ENCODE measurements at regions not wholly inside any gene's neighbourhood (a gene's known extent, or its start where the extent isn't known, plus 50 kb on each side); places are given as distances from the start of the nearest gene placed in this dataset.

- Mint-ChIP-seq H3K27ac (no peak overlapping the region), H3K4me3 (no peak overlapping the region), H3K27me3 (ENCODE audit: low read depth) (no peaks in the 10 kb centered on the region), H3K4me1 (0 out of 2 replicates have a peak, but pooled peaks cover 4% of the 10 kb centered on the region), H3K36me3 (no peaks in the 10 kb centered on the region), H3K9me3 (no peaks in the 10 kb centered on the region)
- ATAC-seq (no peak), DNase-seq (ENCODE audit: low spot score) (no peak)
- CTCF ChIA-PET, result no interaction called here
- POLR2A ChIA-PET, result no interaction called here
- no peak for TF ChIP-seq ZNF396 (CRISPR knock-in tag; IDR thresholded peaks at IDR 0.05; ENCODE audit: borderline replicate concordance)
- no peak for TF ChIP-seq ZNF416 (CRISPR knock-in tag; IDR thresholded peaks at IDR 0.05)
- no peak for TF ChIP-seq STAT6 (CRISPR knock-in tag; conservative IDR thresholded peaks at IDR 0.05; ENCODE audit: low read depth)
- TF ChIP-seq MLX (CRISPR knock-in tag; IDR thresholded peaks at IDR 0.05), result no peak
- TF ChIP-seq PREB (CRISPR knock-in tag; IDR thresholded peaks at IDR 0.05; ENCODE audit: borderline replicate concordance), result no peak
- TF ChIP-seq ARID4B (CRISPR knock-in tag; IDR thresholded peaks at IDR 0.05; ENCODE audit: borderline replicate concordance), result no peak
- no peak for TF ChIP-seq CTCF (IDR thresholded peaks at IDR 0.05)
- TF ChIP-seq GTF2I (CRISPR knock-in tag; conservative IDR thresholded peaks at IDR 0.05), result no peak
- no peak for TF ChIP-seq ZNF121 (CRISPR knock-in tag; IDR thresholded peaks at IDR 0.05)
- TF ChIP-seq IRF2 (CRISPR knock-in tag; IDR thresholded peaks at IDR 0.05; ENCODE audit: borderline replicate concordance, low read depth), result no peak
- TF ChIP-seq TP53 (CRISPR knock-in tag; IDR thresholded peaks at IDR 0.05), result no peak
- TF ChIP-seq USF2 (CRISPR knock-in tag; IDR thresholded peaks at IDR 0.05), result no peak
- TF ChIP-seq ERG (CRISPR knock-in tag; IDR thresholded peaks at IDR 0.05), result no peak
- TF ChIP-seq PRDM15 (CRISPR knock-in tag; IDR thresholded peaks at IDR 0.05), result no peak
- TF ChIP-seq ZNF532 (CRISPR knock-in tag; IDR thresholded peaks at IDR 0.05; ENCODE audit: borderline replicate concordance), result no peak
- no peak for TF ChIP-seq TEAD4 (CRISPR knock-in tag; IDR thresholded peaks at IDR 0.05)
Observed at GRCh38 chr5:163772644-163773043, 267.2 kb downstream of the MAT2B start.
